HG03460 (cell line): ENCODE measurements at regions not wholly inside any gene's neighbourhood (a gene's known extent, or its start where the extent isn't known, plus 50 kb on each side); places are given as distances from the start of the nearest gene placed in this dataset.
"Not testable (repeated sequence)": the region's sequence is repeated elsewhere in the genome, so short reads cannot be mapped to it uniquely, and the experiment has no call there.

Experiments
- ATAC-seq: cut with Tn5 transposase; IDR thresholded peaks from one replicate; pipeline ENCODE4 v1.9.1; 2021; ENCODE audit not compliant: unreplicated experiment

DNA sequence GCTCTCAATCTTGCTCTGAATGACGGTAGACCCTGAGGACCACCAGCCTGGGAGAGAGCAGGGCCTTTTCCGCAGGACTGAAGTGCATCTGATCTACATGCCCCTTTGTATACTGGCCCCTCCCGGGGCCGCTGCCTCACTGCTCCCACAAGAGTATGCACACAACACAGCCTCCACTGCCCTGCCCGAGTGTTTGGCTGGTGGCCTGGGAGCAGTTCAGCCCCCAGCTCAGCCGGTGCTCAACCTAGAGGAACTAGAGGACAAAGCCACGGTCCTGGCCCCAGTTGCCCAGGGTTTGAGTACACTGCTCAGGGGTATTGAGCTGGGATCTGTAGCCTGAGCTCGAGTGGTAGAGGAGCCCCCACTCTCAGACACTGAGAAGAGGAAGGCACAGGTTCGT lies 118.9 kb upstream of the CAB39 start:
- ATAC-seq, result no peak

DNA sequence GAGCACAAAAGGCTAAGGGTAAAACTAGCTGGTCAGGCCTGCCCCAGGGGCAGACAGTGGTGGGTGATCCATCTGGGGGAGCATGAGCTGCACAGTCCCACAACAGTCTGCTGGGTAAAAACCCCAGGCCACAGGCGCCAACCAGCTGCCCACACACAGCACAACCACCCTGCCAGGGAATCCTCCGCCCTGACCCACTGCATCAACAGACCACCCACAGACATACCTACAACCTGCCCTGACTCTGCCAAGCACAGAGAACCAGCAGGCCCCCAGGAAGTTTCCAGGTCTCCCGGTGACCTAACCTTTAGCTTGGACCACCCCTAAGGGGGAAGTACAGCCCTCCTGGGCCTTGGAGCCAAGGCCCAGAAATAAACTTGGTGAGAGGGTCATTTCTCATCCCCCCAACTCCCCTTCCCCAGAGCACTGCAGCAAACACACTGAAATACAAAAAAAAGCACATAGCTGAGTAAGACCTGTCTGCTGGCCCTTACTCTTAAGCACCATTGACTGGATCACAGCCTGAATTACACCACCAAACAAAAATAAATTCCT lies 118.3 kb upstream of the CAB39 start:
- no peak for ATAC-seq

DNA sequence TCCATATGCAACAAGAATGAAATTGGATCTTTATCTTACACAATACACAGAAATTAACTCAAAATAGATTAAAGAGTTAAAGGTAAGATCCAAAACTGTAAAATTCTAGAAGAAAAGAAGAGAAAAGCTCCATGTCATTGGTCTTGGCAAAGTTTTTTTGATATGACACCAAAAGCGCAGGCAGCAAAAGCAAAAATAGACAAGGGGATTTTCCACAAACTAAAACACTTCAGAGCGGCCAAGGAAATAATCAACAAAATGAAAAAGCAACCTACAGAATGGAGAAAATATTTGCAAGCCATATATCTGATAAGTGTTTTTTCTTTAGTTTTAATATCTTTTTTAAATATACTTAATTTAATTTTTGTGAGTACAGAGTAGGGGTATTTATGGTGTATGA lies 112.8 kb upstream of the CAB39 start:
- no peak for ATAC-seq

DNA sequence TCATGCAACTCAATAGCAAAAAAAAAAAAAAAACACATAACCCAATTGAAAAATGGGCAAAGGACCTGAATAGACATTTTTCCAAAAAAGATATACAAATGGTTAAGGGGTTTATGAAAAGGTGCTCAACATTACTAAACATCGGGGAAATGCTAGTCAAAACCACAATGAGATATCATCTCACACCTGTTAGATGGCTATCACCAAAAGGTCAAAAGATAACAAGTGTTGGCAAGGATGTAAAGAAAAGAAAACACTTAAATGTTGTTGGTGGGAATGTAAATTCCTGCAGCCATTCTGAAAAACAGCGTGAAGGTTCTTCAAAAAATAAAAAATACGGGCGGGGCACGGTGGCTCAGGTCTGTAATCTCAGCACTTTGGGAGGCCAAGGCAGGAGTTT lies 112.4 kb upstream of the CAB39 start:
- no peak for ATAC-seq

DNA sequence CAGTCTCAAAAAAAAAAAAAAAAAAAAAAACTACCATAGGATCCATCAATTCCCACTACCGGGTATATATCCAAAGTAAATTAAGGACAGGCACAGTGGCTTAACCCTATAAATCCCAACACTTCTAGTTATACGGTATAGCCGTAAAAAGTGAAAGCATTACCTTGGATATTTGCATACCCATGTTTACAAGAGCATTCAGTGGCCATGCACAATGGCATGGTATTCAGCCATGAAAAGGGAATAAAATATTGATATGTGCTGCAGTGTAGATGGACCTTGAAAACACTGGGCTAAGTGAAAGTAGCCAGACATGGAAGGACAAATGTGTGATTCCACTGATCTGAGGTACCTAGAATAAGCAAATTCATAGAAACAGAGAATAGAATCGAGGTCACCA lies 111.8 kb upstream of the CAB39 start:
- no peak for ATAC-seq

DNA sequence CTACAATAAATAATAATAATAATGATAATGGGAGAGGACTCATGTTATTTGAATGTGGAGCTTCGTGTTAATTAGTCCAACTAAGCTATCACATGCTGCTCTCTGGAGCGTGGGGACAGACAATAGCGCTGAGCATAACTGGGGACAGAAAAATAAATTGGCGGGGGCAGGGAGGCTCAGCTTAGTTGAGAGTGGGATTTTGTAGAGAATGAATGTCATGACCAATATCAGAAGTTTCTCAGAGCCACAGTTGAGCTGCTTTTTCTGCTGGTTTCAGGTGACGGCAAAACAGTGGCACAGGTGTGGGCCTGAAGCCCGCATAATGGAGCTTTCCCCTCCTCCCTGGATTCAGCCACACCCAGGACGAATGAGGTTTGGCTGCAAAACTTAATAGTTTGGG lies 111.1 kb upstream of the CAB39 start:
- ATAC-seq, result peak; percentile 52

DNA sequence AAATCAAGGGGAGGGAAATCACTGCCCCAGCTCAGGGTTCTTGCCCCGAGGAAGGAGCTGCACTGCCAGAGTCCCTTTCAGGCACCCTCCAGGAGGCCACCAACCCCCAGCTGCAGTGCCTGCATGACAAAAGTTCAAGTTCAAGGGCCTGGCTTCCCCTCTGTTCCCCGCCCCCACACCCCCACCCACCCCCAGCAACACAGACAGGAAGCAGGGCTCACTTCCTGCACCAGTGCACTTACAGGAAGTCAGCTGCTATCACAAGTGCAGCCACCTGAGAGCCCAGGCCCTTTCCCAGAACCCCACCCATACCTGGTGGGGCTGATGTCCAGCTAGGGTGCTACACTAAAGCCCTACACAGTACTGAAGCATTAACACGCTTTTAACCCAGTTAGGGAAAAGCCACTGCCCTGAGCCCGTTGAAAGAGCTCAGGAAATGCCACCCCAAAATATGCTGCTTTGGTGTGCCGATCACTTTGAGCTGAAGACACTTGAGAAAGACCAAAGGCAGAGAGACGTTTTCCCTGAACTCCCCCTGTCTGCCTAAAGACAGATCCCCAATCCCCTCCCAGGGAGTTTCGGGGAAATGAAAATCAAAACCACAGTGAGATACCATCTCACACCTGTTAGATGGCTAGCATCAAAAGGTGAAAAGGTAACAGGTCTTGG lies 109.9 kb upstream of the CAB39 start:
- peak; percentile 76 for ATAC-seq

DNA sequence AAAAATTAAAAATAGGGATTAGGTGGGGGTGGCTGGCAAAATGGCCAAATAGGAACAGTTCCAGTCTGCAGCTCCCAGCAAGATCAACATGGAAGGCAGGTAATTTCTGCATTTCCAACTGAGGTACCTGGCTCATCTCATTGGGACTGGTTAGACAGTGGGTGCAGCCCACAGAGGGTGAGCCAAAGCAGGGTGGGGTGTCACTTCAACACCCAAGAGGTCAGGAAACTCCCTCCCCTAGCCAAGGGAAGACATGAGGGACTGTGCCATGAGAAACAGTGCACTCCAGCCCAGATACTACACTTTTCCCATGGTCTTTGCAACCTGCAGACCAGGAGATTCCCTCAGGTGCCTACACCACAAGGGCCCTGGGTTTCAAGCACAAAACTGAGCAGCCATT lies 109.3 kb upstream of the CAB39 start:
- ATAC-seq, result not testable (repeated sequence)

DNA sequence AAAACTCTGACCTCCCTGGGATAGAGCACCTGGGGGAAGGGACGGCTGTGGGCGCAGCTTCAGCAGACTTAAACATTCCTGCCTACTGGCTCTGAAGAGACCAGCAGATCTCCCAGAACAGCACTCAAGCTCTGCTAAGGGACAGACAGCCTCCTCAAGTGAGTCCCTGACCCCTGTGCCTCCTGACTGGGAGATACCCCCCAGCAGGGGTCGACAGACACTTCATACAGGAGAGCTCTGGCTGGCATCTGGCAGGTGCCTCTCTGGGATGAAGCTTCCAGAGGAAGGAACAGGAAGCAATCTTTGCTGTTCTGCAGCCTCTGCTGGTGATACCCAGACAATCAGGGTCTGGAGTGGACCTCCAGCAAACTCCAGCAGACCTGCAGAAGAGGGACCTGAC lies 108.5 kb upstream of the CAB39 start:
- not testable (repeated sequence) for ATAC-seq

DNA sequence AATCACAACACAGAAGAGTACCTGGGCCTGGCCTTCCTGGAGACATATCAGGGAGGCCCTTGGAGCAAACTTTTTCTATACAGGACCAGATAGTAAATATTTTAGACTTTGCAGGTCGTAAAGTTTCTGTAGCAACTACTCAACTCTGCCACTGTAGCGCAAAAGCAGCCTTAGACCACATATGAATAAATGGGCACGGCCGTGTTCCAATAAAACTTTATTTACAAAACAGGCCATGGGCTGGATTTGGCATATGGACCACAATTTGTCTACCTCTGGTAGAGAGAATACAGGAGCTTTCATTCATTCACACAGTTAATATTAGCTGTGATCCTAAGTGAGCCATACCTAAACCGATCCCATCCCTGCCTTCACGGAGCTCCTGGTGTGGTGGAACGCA lies 98.6 kb upstream of the CAB39 start:
- no peak for ATAC-seq

DNA sequence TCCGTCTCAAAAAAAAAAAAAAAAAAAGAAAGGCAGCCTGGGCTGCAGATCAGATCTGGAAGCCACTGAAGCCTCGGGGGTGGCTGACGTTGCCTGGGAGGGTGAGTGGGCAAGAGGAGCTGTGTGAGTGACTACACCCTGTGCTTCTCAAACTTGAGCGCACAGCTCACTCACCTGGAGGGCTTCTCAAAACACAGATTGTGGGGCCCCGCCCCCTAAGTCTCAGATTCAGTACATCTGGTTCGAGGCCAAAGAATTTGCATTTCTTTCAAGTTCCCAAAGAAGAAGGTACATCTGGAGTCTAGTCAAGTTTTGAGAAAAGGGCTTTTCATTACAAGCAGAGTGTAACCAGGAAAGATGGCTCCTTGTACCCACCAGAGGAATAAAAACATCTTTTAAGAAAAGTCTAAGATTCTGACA lies 97.7 kb upstream of the CAB39 start:
- peak; percentile 93 for ATAC-seq

DNA sequence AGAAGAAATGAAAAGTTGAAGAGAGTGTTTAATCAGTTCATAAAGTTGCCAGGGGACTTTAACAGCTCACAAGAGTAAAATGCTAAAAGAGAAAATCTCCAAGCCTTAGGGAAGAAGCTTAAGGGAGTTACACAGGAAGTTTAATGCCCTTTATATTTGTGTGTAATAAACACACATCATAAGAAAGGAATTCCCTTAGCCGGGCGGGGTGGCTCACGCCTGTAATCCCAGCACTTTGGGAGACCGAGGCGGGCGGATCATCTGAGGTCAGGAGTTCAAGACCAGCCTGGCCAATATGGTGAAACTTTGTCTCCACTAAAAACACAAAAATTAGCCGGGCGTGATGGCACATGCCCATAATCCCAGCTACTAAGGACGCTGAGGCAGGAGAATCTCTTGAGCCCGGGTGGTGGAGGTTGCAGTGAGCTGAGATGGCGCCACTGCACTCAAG lies 95.4 kb upstream of the CAB39 start:
- ATAC-seq, result not testable (repeated sequence)

DNA sequence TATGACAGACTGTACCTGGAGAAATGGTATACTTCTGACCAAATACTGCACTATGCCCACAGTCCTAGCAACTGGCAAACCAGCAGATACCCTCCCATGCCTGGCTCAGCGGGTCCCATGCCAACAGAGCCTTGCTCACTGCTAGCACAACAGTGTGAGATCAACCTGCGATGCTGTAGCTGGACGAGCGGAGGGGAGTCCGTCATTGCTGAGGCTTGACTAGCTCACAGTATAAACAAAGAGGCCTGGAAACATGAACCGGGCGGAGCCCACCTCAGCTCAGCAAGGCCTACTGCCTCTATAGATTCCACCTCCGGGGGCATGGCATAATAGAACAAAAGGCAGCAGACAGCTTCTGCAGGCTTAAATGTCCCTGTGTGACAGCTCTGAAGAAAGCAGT lies 93.2 kb upstream of the CAB39 start:
- ATAC-seq, result no peak

DNA sequence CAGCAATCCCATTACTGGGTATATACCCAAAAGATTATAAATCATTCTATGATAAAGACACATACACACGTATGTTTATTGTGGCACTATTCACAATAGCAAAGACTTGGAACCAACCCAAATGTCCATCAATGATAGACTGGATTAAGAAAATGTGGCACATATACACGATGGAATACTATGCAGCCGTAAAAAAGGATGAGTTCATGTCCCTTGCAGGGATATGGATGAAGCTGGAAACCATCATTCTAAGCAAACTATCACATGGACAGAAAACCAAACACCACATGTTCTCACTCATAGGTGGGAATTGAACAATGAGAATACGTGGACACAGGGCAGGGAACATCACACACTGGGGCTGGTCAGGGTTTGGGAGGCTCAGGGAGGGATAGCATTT lies 87.4 kb upstream of the CAB39 start:
- ATAC-seq, result not testable (repeated sequence)

DNA sequence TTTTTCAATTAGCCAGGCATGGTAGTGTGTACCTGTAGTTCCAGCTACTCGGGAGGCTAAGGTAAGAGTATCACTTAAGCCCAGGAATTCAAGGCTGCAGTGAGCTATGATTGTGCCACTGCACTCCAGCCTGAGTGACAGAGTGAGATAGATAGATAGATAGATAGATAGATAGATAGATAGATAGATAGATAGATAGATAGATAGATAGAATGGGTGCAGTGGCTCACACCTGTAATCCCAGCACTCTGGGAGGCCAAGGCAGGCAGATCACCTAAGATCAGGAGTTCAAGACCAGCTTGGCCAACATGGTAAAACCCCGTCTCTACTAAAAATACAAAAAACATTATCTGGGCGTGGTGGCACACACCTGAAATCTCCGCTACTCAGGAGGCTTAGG lies 85.6 kb upstream of the CAB39 start:
- ATAC-seq, result not testable (repeated sequence)

DNA sequence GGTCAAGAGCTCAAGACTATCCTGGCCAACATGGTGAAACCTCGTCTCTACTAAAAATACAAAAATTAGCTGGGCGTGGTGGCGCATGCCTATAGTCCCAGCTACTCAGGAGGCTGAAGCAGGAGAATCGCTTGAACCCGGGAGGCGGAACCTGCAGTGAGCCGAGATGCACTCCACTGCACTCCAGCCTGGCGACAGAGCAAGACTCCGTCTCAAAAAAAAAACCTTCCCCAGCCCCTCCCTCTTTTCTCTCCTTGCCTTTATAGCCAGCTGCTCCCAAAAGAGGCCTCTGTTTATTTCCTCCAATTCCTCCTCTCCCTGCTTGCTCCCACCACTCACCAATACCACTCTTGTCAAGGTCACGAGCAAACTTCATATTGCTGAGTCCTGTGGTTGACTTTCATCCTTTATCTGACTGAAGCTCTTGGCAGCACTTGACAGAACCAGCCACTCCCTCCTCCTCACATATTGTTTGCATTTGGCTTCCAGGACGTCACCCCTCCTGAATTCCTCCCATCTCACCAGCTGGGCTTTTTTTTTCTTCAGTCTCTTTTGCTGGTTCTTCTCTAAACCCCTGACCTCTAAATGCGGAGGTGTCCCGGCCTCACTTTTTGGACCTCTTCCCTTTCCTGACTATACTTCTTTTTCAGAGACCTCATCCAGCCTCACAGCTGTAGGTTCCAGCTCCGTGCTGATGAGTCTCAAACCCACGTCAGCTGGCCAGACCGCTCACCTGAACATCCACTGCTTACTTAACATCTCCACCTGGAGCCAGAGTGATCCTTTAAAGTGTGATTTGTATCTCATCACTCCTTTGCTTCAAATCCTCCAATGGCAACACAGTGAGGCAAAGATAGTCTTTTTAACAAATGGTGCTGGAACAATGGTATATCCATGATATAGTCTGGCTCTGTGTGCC lies 84.6 kb upstream of the CAB39 start:
- ATAC-seq, result no peak

DNA sequence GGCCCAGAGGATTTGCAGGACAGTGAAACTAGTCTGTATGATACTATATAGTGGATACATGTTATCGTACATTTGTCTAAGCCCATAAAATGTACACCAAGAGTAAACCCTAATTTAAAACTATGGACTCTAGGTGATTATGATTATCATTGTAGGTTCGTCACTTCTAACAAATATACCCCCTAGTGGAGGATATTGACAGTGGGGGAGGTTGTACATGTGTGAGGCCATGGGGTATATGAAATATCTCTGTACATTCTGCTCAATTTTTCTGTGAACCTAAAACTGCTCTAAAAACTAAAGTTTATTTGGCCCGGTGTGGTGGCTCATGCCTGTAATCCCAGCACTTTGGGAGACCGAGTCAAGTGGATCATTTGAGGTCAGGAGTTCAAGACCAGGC lies 81.2 kb upstream of the CAB39 start:
- no peak for ATAC-seq

DNA sequence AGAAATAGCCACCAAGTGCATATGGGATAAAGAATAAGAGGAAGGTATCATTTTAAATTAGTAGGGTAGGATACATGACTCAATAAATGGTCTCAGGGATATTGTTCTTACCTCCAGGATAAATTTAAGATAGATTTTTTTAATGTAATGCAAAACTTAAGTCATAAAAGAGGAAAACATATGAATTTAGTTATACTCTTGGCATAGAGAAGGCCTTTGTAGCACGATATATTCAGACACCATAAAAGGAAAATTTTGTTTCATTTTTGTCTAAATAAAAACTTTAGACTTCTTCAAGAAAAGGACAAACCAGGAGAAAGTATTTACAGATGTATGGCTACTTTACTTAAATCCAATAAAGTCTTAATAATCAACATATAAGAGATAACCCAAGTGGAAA lies 78.5 kb upstream of the CAB39 start:
- no peak for ATAC-seq

DNA sequence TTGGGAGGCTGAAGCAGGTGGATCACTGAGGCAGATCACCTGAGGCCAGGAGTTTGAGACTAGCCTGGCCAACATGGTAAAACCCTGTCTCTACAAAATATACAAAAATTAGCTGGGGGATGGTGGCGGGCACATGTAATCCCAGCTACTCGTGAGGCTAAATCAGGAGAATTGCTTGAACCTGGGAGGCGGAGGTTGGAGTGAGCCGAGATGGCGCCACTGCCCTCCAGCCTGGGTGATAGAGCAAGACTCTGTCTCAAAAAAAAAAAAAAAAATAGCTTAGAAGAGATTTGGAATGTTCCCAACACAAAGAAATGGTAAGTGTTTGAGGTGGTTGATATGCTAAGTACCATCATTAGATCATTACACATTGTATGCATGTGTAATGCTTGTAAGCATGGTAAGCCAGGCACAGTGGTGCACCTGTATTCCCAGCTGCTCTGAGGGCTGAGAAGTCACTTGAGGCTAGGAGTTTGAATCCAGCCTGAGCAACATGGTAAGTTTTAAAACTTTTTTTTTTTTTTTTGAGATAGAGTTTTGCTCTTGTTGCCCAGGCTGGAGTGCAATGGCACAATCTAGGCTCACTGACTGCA lies 77.8 kb upstream of the CAB39 start:
- ATAC-seq, result not testable (repeated sequence)

DNA sequence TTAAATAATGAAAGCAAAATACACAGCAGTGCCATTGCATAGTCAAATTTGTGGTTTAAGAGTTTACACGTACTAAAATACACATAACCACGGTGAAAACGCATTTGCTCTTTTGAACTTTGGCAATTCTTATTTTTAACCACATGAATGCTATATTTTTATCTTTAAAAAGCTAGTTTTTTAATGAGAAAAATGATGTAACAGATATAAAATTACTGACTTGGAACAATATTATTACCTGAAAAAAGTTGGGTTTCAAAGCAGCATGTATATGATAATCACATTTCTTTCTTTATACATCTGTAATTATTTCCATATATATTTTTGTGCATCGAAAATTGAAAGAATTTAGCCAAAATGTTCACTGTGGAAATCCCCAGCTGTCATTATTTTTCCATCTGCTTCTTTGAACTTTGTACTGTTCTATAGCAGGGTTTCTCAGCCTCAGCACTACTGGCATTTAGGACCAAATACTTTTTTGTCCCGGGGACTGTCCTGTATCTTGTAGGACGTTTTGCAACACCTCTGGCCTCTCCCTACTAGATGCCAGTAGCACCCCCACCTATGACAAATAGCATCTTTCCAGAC lies 75.9 kb upstream of the CAB39 start:
- ATAC-seq, result no peak

DNA sequence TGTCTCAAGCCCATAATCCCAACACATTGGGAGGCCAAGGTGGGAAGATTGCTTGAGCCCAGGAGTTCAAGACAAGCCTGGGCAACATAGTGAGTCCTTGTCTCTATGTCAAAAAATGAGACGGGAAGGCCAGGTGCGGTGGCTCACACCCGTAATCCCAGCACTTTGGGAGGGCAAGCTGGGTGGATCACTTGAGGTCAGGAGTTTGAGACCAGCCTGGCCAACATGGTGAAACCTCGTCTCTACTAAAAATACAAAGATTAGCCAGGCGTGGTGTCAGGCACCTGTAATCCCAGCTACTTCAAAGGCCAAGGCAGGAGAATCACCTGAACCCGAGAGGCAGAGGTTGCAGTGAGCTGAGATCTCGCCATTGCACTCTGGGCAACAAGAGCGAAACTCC lies 75.2 kb upstream of the CAB39 start:
- not testable (repeated sequence) for ATAC-seq
